ENCODE measurements at regions not wholly inside any gene's neighbourhood (a gene's known extent, or its start where the extent isn't known, plus 50 kb on each side); places are given as distances from the start of the nearest gene placed in this dataset.
"Not testable (repeated sequence)": the region's sequence is repeated elsewhere in the genome, so short reads cannot be mapped to it uniquely, and the experiment has no call there.

DNA sequence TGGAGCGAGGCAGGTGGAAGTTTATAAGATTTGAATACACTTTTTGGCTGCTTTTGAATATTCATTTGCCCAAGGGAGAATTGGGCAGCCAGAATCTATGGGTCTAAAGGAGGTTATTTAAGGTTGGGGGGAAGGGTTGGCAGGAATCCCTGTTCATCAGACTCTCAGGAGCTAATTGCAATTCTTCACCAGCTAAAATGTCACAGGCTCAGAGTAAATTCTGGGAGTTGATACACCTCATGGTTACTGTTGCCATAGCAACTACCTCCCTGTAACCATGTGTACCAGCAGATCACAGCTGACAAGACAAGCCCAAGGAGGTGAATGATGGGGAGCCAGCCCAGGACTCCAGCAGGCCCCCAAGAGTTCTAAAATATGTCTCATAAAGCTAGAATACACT is 75.5 kb downstream of the CAMK2N1 start:
- Histone ChIP-seq H3K9me3 (no peaks in the 10 kb centered on the region), H3K27me3 (no peaks in the 10 kb centered on the region), H3K27ac (no peak overlapping the region), H3K36me3 (no peaks in the 10 kb centered on the region), H3K4me3 (no peak overlapping the region), H3K4me1 (no peaks in the 10 kb centered on the region)
- intact Hi-C loops (cut with DNase I; ENCODE audit: low total_unique reads): no loop called here
- TF ChIP-seq POLR2A (IDR thresholded peaks at IDR 0.05): no peak
- TF ChIP-seq, protein P1, sequence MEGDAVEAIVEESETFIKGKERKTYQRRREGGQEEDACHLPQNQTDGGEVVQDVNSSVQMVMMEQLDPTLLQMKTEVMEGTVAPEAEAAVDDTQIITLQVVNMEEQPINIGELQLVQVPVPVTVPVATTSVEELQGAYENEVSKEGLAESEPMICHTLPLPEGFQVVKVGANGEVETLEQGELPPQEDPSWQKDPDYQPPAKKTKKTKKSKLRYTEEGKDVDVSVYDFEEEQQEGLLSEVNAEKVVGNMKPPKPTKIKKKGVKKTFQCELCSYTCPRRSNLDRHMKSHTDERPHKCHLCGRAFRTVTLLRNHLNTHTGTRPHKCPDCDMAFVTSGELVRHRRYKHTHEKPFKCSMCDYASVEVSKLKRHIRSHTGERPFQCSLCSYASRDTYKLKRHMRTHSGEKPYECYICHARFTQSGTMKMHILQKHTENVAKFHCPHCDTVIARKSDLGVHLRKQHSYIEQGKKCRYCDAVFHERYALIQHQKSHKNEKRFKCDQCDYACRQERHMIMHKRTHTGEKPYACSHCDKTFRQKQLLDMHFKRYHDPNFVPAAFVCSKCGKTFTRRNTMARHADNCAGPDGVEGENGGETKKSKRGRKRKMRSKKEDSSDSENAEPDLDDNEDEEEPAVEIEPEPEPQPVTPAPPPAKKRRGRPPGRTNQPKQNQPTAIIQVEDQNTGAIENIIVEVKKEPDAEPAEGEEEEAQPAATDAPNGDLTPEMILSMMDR (IDR thresholded peaks at IDR 0.05): no peak
- DNase-seq: no peak

DNA sequence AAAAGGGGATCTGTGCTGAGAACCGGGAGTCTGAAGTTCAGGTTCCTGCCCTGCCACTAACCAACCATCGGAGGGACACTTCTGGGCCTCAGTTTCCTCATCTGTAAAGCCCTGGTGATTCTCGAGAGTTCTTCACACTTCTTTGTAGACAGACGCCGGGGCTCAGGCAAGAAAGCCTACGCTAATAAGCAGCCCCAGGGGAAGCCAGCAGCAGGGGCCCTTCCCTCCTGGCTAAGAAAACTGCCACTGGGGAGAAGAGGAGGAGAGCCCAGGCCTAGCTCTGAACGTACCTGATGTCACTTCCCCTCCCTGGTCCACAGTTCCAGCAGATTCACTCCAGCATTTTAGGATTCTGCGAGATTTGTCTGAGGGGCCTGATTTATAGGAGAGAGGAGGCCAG is 76.0 kb downstream of the CAMK2N1 start:
- H3K4me3 ChIP-seq: no peak overlapping the region
- no peaks in the 10 kb centered on the region for H3K9me3 ChIP-seq
- H3K27ac ChIP-seq: no peak overlapping the region
- H3K27me3 ChIP-seq: no peaks in the 10 kb centered on the region
- intact Hi-C loops (cut with DNase I; ENCODE audit: low total_unique reads): no loop called here
- no peaks in the 10 kb centered on the region for H3K36me3 ChIP-seq
- no peak for DNase-seq
- TF ChIP-seq POLR2A (IDR thresholded peaks at IDR 0.05): no peak
- TF ChIP-seq, protein P1 (IDR thresholded peaks at IDR 0.05): no peak
- H3K4me1 ChIP-seq: no peaks in the 10 kb centered on the region

DNA sequence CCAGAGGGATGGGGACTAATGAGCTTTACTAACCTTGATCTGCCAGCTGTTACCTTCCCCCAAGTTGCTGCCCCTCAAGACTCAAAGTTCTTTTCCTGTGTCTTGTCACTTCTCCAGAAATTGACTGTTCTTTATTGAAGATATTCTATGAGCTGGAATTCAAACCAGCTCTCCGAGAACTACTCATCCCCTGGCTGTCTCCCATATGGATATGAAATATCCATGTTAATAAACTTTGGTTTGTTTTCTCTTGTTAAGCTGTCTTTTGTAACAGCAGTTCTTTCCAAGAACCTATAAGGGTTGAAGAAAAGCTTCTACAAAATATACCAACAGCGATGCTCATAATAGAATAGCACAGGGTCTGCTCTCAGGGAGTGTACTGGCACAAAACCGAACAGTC is 77.0 kb downstream of the CAMK2N1 start:
- no peaks in the 10 kb centered on the region for H3K27me3 ChIP-seq
- no peaks in the 10 kb centered on the region for H3K4me1 ChIP-seq
- no peak for TF ChIP-seq POLR2A (IDR thresholded peaks at IDR 0.05)
- TF ChIP-seq, protein P1 (IDR thresholded peaks at IDR 0.05): no peak
- H3K36me3 ChIP-seq: no peaks in the 10 kb centered on the region
- no peak overlapping the region for H3K4me3 ChIP-seq
- no peak for DNase-seq
- intact Hi-C loops (cut with DNase I; ENCODE audit: low total_unique reads): no loop called here
- no peak overlapping the region for H3K27ac ChIP-seq
- H3K9me3 ChIP-seq: no peaks in the 10 kb centered on the region

DNA sequence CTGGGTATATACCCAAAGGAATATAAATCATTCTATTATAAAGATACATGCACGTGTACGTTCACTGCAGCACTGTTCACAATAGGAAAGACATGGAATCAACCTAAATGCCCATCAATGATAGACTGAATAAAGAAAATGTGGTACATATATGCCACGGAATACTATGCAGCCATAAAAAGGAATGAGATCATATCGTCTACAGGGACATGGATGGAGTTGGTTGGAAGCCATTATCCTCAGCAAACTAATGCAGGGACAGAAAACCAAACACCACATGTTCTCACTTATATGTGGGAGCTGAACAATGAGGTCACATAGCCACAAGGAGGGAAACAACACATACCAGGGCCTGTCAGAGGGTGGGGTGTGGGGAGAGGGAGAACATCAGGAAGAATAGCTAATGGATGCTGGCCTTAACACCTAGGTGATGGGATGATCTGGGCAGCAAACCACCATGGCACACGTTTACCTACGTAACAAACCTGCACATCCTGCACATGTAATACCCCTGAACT is 77.8 kb downstream of the CAMK2N1 start:
- H3K27me3 ChIP-seq; H3K36me3 ChIP-seq; H3K4me3 ChIP-seq; H3K9me3 ChIP-seq; intact Hi-C loops (cut with DNase I; ENCODE audit: low total_unique reads); DNase-seq; H3K27ac ChIP-seq; H3K4me1 ChIP-seq: not testable (repeated sequence)

DNA sequence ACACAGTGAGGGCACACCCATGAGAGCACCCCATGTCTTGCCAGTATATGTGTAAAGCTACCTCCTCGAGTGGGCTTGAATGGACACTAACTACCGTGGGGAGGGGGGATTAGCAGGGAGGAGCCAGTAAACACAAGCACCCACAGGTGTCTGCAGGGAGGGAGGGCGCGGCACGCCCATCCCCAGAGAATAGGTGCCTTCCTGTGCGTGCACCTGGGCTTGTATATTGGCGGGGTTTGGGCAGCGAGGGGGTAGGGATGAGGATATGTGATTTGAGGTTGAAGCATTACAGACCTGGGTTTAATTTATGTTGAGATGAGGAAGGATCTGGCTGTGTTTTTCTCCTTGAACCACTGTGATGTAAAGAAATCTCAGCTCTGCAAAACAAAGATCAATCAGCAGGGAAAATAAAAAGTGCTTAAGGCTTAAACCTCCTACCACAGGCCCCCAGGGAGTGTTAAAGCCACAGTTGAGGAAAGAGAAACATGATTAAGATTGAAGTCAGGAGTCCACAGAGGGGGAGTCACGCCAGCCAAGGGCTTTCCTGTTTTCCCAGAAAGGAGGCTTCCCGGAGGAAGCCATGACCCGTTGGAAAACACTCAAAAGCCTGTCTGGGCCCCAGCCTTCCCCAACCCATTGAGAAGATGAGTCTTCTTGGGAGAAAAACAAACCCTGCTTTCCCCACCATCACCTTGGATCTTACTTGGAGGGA is 80.0 kb downstream of the CAMK2N1 start:
- no peak for DNase-seq
- H3K4me1 ChIP-seq: no peaks in the 10 kb centered on the region
- H3K36me3 ChIP-seq: no peaks in the 10 kb centered on the region
- no peaks in the 10 kb centered on the region for H3K9me3 ChIP-seq
- H3K27ac ChIP-seq: no peak overlapping the region
- TF ChIP-seq POLR2A (IDR thresholded peaks at IDR 0.05): no peak
- H3K27me3 ChIP-seq: no peaks in the 10 kb centered on the region
- no peak overlapping the region for H3K4me3 ChIP-seq
- intact Hi-C loops (cut with DNase I; ENCODE audit: low total_unique reads): no loop called here

DNA sequence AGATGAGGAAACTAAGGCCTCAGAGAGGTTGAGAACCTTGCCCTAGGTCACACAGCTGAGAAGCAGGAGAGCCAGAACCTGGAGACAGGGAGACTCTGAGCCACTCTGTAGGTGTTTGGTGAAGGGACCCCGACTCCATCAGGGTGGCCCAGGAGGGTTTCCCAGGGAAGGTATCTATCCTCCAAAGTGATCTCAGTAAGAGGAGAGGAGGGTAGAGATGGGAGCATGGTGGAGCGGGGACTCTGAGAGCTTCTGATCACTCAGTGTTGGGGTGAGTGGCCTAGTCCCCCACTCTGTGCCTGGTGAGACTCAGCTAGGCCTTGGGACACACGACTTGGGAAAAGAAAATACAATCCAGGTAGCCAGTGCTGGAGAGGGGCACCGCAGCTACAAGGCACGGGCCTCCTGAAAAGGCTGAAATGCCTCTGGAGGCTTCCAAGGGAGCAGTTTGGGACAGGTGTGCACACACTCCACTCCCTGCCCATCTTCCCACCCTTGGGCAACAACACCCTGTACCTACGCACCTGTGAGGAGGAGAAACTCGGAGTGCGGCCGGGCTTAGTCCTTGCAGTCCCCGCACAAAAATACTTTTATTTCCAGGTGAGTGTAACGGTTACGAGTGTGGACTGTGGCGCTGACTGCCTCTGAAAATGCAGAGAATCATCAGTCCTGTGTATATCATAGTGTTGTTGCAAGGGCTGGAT is 80.8 kb downstream of the CAMK2N1 start:
- intact Hi-C loops (cut with DNase I; ENCODE audit: low total_unique reads): no loop called here
- no peaks in the 10 kb centered on the region for H3K36me3 ChIP-seq
- no peaks in the 10 kb centered on the region for H3K27me3 ChIP-seq
- no peak overlapping the region for H3K4me3 ChIP-seq
- TF ChIP-seq, protein P1 (IDR thresholded peaks at IDR 0.05): no peak
- no peak for TF ChIP-seq POLR2A (IDR thresholded peaks at IDR 0.05)
- H3K27ac ChIP-seq: no peak overlapping the region
- no peaks in the 10 kb centered on the region for H3K4me1 ChIP-seq
- H3K9me3 ChIP-seq: no peaks in the 10 kb centered on the region
- no peak for DNase-seq

Data from uterus (tissue), 3 donors.